PC-3 (cell line): ENCODE measurements at regions not wholly inside any gene's neighbourhood (a gene's known extent, or its start where the extent isn't known, plus 50 kb on each side); places are given as distances from the start of the nearest gene placed in this dataset.

Source experiments
- EZH2 ChIP-seq: fragments of 300-600 bp; sonication (generic); IDR thresholded peaks from one replicate; pipeline ENCODE4 v1.6.1; 2017; ENCODE audit warnings: antibody characterized with exemption, mild to moderate bottlenecking, low read length; ENCODE audit not compliant: unreplicated experiment
- EZH2phosphoT487 ChIP-seq: fragments of 300-600 bp; sonication (generic); IDR thresholded peaks from 2 replicates; pipeline ENCODE4 v1.6.1; 2018; ENCODE audit warnings: mild to moderate bottlenecking, antibody characterized with exemption, low read length, borderline replicate concordance
- TF ChIP-seq, protein P1 (sequence below): fragments of 300-600 bp; sonication (generic); conservative IDR thresholded peaks from 2 replicates; pipeline ENCODE4 v1.5.1; 2017; ENCODE audit warnings: antibody characterized with exemption, low read depth, mild to moderate bottlenecking, low read length

DNA sequence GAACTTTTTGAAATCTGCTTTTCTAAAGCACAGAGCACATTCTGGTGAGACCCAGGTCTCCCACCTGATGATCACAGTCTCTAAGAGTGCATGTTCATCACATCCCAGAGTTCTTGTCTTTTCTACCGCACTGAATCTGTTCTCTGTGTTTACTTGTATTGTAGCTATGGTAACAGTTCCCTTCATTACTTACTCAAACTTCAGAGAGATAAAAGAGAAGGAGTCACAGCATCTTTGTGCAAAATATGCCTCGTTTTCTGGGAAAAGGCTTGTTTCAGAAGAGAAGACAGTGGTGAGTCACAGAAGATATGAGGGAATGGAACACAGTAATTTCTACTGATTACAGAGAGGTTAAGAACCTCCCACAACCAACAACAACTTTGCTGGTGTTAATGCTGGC, 580.6 kb downstream of the PLA2G4A start:
- TF ChIP-seq EZH2phosphoT487 (no peak), EZH2 (no peak)
- TF ChIP-seq, protein P1, sequence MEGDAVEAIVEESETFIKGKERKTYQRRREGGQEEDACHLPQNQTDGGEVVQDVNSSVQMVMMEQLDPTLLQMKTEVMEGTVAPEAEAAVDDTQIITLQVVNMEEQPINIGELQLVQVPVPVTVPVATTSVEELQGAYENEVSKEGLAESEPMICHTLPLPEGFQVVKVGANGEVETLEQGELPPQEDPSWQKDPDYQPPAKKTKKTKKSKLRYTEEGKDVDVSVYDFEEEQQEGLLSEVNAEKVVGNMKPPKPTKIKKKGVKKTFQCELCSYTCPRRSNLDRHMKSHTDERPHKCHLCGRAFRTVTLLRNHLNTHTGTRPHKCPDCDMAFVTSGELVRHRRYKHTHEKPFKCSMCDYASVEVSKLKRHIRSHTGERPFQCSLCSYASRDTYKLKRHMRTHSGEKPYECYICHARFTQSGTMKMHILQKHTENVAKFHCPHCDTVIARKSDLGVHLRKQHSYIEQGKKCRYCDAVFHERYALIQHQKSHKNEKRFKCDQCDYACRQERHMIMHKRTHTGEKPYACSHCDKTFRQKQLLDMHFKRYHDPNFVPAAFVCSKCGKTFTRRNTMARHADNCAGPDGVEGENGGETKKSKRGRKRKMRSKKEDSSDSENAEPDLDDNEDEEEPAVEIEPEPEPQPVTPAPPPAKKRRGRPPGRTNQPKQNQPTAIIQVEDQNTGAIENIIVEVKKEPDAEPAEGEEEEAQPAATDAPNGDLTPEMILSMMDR, result no peak
